Lower lobe of right lung (tissue), 2 donors: ENCODE measurements at regions not wholly inside any gene's neighbourhood (a gene's known extent, or its start where the extent isn't known, plus 50 kb on each side); places are given as distances from the start of the nearest gene placed in this dataset.

ENCODE experiments used
- ATAC-seq, 2 donors: fragments of 200-7000 bp; cut with Tn5 transposase; one replicate each; pipeline ENCODE4 v1.9.1; 2020 to 2022; ENCODE audit warnings: mild to moderate bottlenecking in 2 of 2, moderate library complexity in 2 of 2
- DNase-seq: peaks from one replicate; pipeline ENCODE4 v3.0.0-alpha.2; 2020
- H3K27ac ChIP-seq: fragments of 200-600 bp; one replicate; pipeline ENCODE4 v1.8.0; 2022
- H3K27me3 ChIP-seq: fragments of 200-600 bp; one replicate; pipeline ENCODE4 v1.8.0; 2022; ENCODE audit warnings: low read depth
- H3K36me3 ChIP-seq: fragments of 200-600 bp; one replicate; pipeline ENCODE4 v1.8.0; 2022; ENCODE audit warnings: mild to moderate bottlenecking
- H3K4me1 ChIP-seq: fragments of 200-600 bp; one replicate; pipeline ENCODE4 v1.8.0; 2022
- H3K4me3 ChIP-seq: fragments of 200-600 bp; one replicate; pipeline ENCODE4 v1.8.0; 2022; ENCODE audit warnings: mild to moderate bottlenecking
- H3K9me3 ChIP-seq: fragments of 200-600 bp; one replicate; pipeline ENCODE4 v1.8.0; 2022
- CTCF ChIP-seq: fragments of 200-600 bp; IDR thresholded peaks from one replicate; pipeline ENCODE4 v1.8.0; 2022; ENCODE audit warnings: antibody characterized with exemption, mild to moderate bottlenecking
- intact Hi-C: fragments of 100-400 bp; cut with DNase I; formaldehyde crosslinking; loops from one replicate; pipeline ENCODE4 v1.11.0; 2022
- donor health status: DM: no; HTN: yes; CAD: no; lungs with severe emphysema.

DNA sequence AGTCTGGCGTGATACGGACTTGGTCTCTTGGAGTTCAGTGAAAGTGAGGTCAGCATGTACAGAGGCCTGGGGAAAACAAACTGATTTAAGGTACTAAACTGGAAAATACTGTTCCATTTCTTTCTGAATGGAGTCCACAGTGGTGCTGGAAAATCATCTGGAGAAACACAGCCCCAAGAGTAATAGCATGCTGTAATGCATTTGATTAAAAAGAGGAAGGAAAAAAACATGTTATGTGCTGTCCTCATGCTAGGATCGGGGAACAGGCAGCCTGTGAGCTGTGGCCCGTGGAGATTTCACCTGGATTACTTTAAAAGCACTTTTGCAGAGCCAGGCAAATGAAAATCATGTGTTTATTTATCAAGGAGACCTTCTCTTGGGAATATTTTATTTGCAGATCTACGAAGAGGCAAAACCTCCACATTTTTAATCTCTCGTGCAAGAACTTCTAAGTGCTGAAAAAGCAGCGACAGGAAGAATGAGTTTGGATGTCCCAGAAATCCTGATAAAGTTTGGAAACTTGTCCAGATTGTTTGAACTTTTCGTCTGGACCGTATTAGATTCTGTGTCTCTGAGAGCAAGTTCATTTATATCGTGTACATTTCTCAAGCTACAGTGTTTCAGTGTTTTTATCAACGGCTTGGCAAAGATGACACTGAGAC lies 228.8 kb downstream of the GAS1 start:
- H3K27me3 ChIP-seq, result no peaks in the 10 kb centered on the region
- H3K27ac ChIP-seq, result no peak overlapping the region
- TF ChIP-seq CTCF, result no peak
- H3K4me3 ChIP-seq, result no peak overlapping the region
- H3K36me3 ChIP-seq, result no peaks in the 10 kb centered on the region
- no peaks in the 10 kb centered on the region for H3K9me3 ChIP-seq
- DNase-seq (no peak), ATAC-seq (no peak)
- no peaks in the 10 kb centered on the region for H3K4me1 ChIP-seq
- intact Hi-C loops, result no loop called here

GRCh38 chr9:86716326-86716922 lies 230.9 kb downstream of the GAS1 start:
- no peak overlapping the region for H3K27ac ChIP-seq
- TF ChIP-seq CTCF, result no peak
- H3K4me3 ChIP-seq, result no peak overlapping the region
- H3K4me1 ChIP-seq, result no peaks in the 10 kb centered on the region
- intact Hi-C loops, result no loop called here
- H3K27me3 ChIP-seq, result no peaks in the 10 kb centered on the region
- ATAC-seq (no peak), DNase-seq (no peak)
- no peaks in the 10 kb centered on the region for H3K36me3 ChIP-seq
- no peaks in the 10 kb centered on the region for H3K9me3 ChIP-seq

- intact Hi-C loops, result no loop called here
- no peaks in the 10 kb centered on the region for H3K4me1 ChIP-seq
- no peak for DNase-seq
- H3K27me3 ChIP-seq, result no peaks in the 10 kb centered on the region
- ATAC-seq, result no peak
- no peaks in the 10 kb centered on the region for H3K9me3 ChIP-seq
- no peak overlapping the region for H3K27ac ChIP-seq
- H3K36me3 ChIP-seq, result no peaks in the 10 kb centered on the region
- H3K4me3 ChIP-seq, result no peak overlapping the region
- no peak for TF ChIP-seq CTCF
Measured at GRCh38 chr9:86714999-86715398, 232.3 kb downstream of the GAS1 start.

DNA sequence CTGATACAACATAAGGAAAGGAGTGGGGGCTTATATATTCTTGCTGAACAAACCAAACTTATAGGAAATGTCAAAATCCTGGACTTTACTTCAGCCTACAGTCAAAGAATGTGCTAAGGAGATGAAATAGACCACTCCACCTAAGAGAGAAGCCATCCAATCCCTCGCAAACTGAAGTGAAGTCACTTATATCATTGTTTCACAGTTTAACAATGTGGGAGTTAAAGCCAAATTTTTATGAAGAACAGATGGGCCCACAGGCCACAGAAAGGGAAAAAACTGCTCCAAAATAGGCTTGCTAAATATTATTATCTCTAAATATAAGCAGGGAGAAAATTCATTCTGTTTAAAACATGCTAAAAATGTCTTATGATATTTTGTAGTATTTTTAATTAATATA lies 233.3 kb downstream of the GAS1 start:
- intact Hi-C loops, result no loop called here
- ATAC-seq (no peak), DNase-seq (no peak)
- no peak for TF ChIP-seq CTCF
- H3K4me1 ChIP-seq, result no peaks in the 10 kb centered on the region
- no peak overlapping the region for H3K27ac ChIP-seq
- no peaks in the 10 kb centered on the region for H3K9me3 ChIP-seq
- H3K4me3 ChIP-seq, result no peak overlapping the region
- no peaks in the 10 kb centered on the region for H3K36me3 ChIP-seq
- H3K27me3 ChIP-seq, result no peaks in the 10 kb centered on the region

GRCh38 chr9:86713470-86713869 lies 233.8 kb downstream of the GAS1 start:
- DNase-seq (no peak), ATAC-seq (no peak)
- Histone ChIP-seq H3K9me3 (no peaks in the 10 kb centered on the region), H3K27me3 (no peaks in the 10 kb centered on the region), H3K4me1 (no peaks in the 10 kb centered on the region), H3K27ac (no peak overlapping the region), H3K4me3 (no peak overlapping the region), H3K36me3 (no peaks in the 10 kb centered on the region)
- intact Hi-C loops, result no loop called here
- no peak for TF ChIP-seq CTCF
